ENCODE measurements at regions not wholly inside any gene's neighbourhood (a gene's known extent, or its start where the extent isn't known, plus 50 kb on each side); places are given as distances from the start of the nearest gene placed in this dataset.

DNA sequence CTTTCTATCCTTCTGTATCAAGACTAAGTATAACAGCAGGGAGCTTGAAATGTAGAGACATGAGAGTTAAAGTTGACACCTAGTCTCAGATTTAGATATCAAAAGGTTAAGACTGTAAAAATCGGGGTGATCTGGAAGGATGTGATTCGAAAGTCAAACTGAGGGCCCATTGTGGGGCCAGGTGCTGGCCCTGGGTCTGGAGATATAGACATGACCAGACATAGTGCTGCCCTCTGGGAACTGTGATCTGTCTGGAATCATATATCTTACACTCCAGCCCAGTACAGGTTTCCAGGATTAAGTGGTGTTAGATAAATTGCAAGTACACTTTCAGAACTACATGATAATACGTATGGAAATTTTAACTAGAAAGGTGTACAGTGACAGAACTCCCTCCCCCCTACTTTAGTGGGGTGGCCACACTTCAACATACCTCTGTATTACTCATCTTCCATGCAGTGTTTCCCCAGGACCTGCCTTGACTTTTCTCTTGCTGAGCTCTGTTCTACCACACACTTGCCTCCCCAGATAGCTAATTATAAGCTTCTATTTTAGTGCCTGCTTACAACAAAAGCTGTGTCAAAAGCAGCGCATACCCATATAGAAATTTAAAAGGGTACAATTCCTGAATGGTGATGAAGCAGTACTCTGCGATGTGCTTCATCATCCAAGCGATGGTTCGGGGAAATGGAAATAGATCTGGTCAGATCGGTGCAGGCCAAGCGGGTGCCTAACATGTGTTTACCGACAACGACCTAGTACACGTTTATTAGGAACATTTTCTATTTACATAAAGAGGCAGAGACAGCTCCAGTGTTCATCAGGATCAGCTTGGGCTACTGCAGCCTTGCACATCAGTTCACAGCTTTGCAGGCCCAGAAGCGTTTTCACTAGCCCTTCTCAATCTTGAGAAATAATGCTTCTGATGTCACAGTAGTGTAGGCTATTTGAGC is 68.7 kb downstream of the ARF6 start:
- TF ChIP-seq, protein P1, sequence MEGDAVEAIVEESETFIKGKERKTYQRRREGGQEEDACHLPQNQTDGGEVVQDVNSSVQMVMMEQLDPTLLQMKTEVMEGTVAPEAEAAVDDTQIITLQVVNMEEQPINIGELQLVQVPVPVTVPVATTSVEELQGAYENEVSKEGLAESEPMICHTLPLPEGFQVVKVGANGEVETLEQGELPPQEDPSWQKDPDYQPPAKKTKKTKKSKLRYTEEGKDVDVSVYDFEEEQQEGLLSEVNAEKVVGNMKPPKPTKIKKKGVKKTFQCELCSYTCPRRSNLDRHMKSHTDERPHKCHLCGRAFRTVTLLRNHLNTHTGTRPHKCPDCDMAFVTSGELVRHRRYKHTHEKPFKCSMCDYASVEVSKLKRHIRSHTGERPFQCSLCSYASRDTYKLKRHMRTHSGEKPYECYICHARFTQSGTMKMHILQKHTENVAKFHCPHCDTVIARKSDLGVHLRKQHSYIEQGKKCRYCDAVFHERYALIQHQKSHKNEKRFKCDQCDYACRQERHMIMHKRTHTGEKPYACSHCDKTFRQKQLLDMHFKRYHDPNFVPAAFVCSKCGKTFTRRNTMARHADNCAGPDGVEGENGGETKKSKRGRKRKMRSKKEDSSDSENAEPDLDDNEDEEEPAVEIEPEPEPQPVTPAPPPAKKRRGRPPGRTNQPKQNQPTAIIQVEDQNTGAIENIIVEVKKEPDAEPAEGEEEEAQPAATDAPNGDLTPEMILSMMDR (conservative IDR thresholded peaks at IDR 0.05; ENCODE audit: low read length), result no peak; the same call in 1 of the 2 replicates
- TF ChIP-seq EZH2phosphoT487 (IDR thresholded peaks at IDR 0.05; ENCODE audit: borderline replicate concordance, low read depth, low read length), result no peak
